HEK293 (cell line): ENCODE measurements at regions not wholly inside any gene's neighbourhood (a gene's known extent, or its start where the extent isn't known, plus 50 kb on each side); places are given as distances from the start of the nearest gene placed in this dataset.

Experiments used
- CTCF ChIA-PET: fragments of 350-600 bp; formaldehyde crosslinking; extraction: SDS; loops from one replicate; lab custom pipeline; 2021; ENCODE audit warnings: antibody characterized with exemption; lab: Yijun Ruan, JAX
- POLR2A ChIA-PET: fragments of 300-600 bp; formaldehyde crosslinking; extraction: SDS; loops from one replicate; lab custom pipeline; 2020; ENCODE audit warnings: antibody characterized with exemption, inconsistent platforms; lab: Yijun Ruan, JAX
- H3K27ac ChIP-seq: fragments of 200-500 bp; sonication (Bioruptor generic); 2 replicates; pipeline ENCODE4 v1.5.1; 2014; ENCODE audit warnings: low read depth, low read length, control low read depth, inconsistent platforms; ENCODE audit errors: extremely low read depth
- H3K36me3 ChIP-seq, 2 experiments: fragments of 200-500 bp in 1 of 2; sonication (Bioruptor generic) in 1 of 2; 1 replicate in 1 of 2; 2 replicates in 1 of 2; pipeline ENCODE4 v1.5.1; 2014 to 2017; ENCODE audit warnings: inconsistent platforms in 2 of 2, low read length in 2 of 2; ENCODE audit not compliant: control insufficient read depth in 2 of 2, insufficient read depth in 1 of 2
- H3K4me1 ChIP-seq: fragments of 200-500 bp; sonication (Bioruptor generic); 2 replicates; pipeline ENCODE4 v1.5.1; 2014; ENCODE audit warnings: mild to moderate bottlenecking, low read length, inconsistent platforms; ENCODE audit not compliant: control insufficient read depth, insufficient read depth
- H3K4me3 ChIP-seq: 2 replicates; pipeline ENCODE4 v1.5.1; 2011; ENCODE audit warnings: low read depth, mild to moderate bottlenecking, control low read depth, low read length, moderate library complexity
- H3K9me3 ChIP-seq: fragments of 200-500 bp; sonication (Bioruptor generic); 2 replicates; pipeline ENCODE4 v1.5.1; 2014; ENCODE audit warnings: low read depth, low read length, inconsistent platforms; ENCODE audit not compliant: control insufficient read depth, insufficient read depth
- AEBP2 ChIP-seq: fragments of 450-650 bp; formaldehyde crosslinking; IDR thresholded peaks from 2 replicates; pipeline ENCODE4 v1.5.1; 2016; ENCODE audit warnings: missing biosample characterization, missing genetic modification characterization, borderline replicate concordance
- BCL11A ChIP-seq: fragments of 450-650 bp; formaldehyde crosslinking; IDR thresholded peaks from 2 replicates; pipeline ENCODE4 v1.5.1; 2016; ENCODE audit warnings: low read depth, missing biosample characterization, missing genetic modification characterization
- ELK4 ChIP-seq: IDR thresholded peaks from 2 replicates; pipeline ENCODE4 v1.6.1; 2011; ENCODE audit warnings: mild to moderate bottlenecking, low read depth, low read length, borderline replicate concordance
- GFI1B ChIP-seq: fragments of 450-650 bp; formaldehyde crosslinking; IDR thresholded peaks from 2 replicates; pipeline ENCODE4 v1.5.1; 2016; ENCODE audit warnings: missing biosample characterization, missing genetic modification characterization
- GLIS2 ChIP-seq: fragments of 450-650 bp; formaldehyde crosslinking; IDR thresholded peaks from 2 replicates; pipeline ENCODE4 v1.5.1; 2016; ENCODE audit warnings: missing biosample characterization, missing genetic modification characterization
- OSR2 ChIP-seq: fragments of 450-650 bp; formaldehyde crosslinking; IDR thresholded peaks from 2 replicates; pipeline ENCODE4 v1.5.1; 2016; ENCODE audit warnings: missing biosample characterization, missing genetic modification characterization
- PRDM1 ChIP-seq: fragments of 450-650 bp; formaldehyde crosslinking; IDR thresholded peaks from 2 replicates; pipeline ENCODE4; 2016; ENCODE audit warnings: missing biosample characterization, missing genetic modification characterization
- PRDM10 ChIP-seq: fragments of 450-650 bp; formaldehyde crosslinking; IDR thresholded peaks from 2 replicates; pipeline ENCODE4 v1.5.1; 2016; ENCODE audit warnings: missing biosample characterization, missing genetic modification characterization
- SP3 ChIP-seq: fragments of 450-650 bp; formaldehyde crosslinking; IDR thresholded peaks from 2 replicates; pipeline ENCODE4 v1.5.1; 2016; ENCODE audit warnings: missing biosample characterization, missing genetic modification characterization
- ZBTB20 ChIP-seq: fragments of 450-650 bp; formaldehyde crosslinking; IDR thresholded peaks from 2 replicates; pipeline ENCODE4 v1.5.1; 2016; ENCODE audit warnings: missing biosample characterization, missing genetic modification characterization
- ZFHX2 ChIP-seq: fragments of 450-650 bp; formaldehyde crosslinking; conservative IDR thresholded peaks from 2 replicates; pipeline ENCODE4 v1.5.1; 2016; ENCODE audit warnings: missing biosample characterization, missing genetic modification characterization
- ZIC2 ChIP-seq: fragments of 450-650 bp; formaldehyde crosslinking; IDR thresholded peaks from 2 replicates; pipeline ENCODE4 v1.5.1; 2016; ENCODE audit warnings: missing biosample characterization, missing genetic modification characterization
- ZNF157 ChIP-seq: fragments of 450-650 bp; formaldehyde crosslinking; IDR thresholded peaks from 2 replicates; pipeline ENCODE4 v1.5.1; 2016; ENCODE audit warnings: missing biosample characterization, missing genetic modification characterization
- ZNF18 ChIP-seq: fragments of 450-650 bp; formaldehyde crosslinking; IDR thresholded peaks from 2 replicates; pipeline ENCODE4 v1.5.1; 2016; ENCODE audit warnings: missing biosample characterization, missing genetic modification characterization
- ZNF19 ChIP-seq: fragments of 450-650 bp; formaldehyde crosslinking; IDR thresholded peaks from 2 replicates; pipeline ENCODE4; 2016; ENCODE audit warnings: missing biosample characterization, missing genetic modification characterization, low read depth
- ZNF214 ChIP-seq: fragments of 450-650 bp; formaldehyde crosslinking; IDR thresholded peaks from 2 replicates; pipeline ENCODE4 v1.5.1; 2017; ENCODE audit warnings: missing biosample characterization, mild to moderate bottlenecking, missing genetic modification characterization, borderline replicate concordance
- ZNF26 ChIP-seq: fragments of 450-650 bp; formaldehyde crosslinking; IDR thresholded peaks from 2 replicates; pipeline ENCODE4 v1.5.1; 2016; ENCODE audit warnings: missing biosample characterization, missing genetic modification characterization
- ZNF37A ChIP-seq: fragments of 450-650 bp; IDR thresholded peaks from 2 replicates; pipeline ENCODE4 v1.5.1; 2018; ENCODE audit warnings: missing biosample characterization, missing genetic modification characterization
- ZNF521 ChIP-seq: fragments of 450-650 bp; formaldehyde crosslinking; IDR thresholded peaks from 2 replicates; pipeline ENCODE4 v1.5.1; 2017; ENCODE audit warnings: missing biosample characterization, mild to moderate bottlenecking, missing genetic modification characterization
- ZNF560 ChIP-seq: fragments of 450-650 bp; formaldehyde crosslinking; IDR thresholded peaks from 2 replicates; pipeline ENCODE4 v1.5.1; 2017; ENCODE audit warnings: missing biosample characterization, missing genetic modification characterization, borderline replicate concordance
- ZNF561 ChIP-seq: fragments of 450-650 bp; IDR thresholded peaks from 2 replicates; pipeline ENCODE4 v1.5.1; 2018; ENCODE audit warnings: missing biosample characterization, missing genetic modification characterization, borderline replicate concordance
- ZNF596 ChIP-seq: fragments of 450-650 bp; IDR thresholded peaks from 2 replicates; pipeline ENCODE4 v1.5.0; 2018; ENCODE audit warnings: missing biosample characterization, mild to moderate bottlenecking, missing genetic modification characterization, moderate library complexity
- ZNF629 ChIP-seq: fragments of 450-650 bp; formaldehyde crosslinking; IDR thresholded peaks from 2 replicates; pipeline ENCODE4 v1.5.1; 2017; ENCODE audit warnings: missing biosample characterization, missing genetic modification characterization

- no peak for TF ChIP-seq ZNF37A (tag by site-specific recombination)
- TF ChIP-seq, all 188 proteins: peak for 0
- Histone ChIP-seq H3K36me3 (no peaks in the 10 kb centered on the region), H3K4me3 (no peak overlapping the region), H3K4me1 (no peaks in the 10 kb centered on the region), H3K27ac (no peak overlapping the region), H3K9me3 (no peaks in the 10 kb centered on the region)
- POLR2A ChIA-PET, result no interaction called here
- CTCF ChIA-PET, result interaction anchor here (0.8 to 1.6 kb wide), 3 partner anchors 9 to 40 kb away, joined by 3 to 5 read pairs (median 4); no protein-coding TSS in a partner anchor
Observed at GRCh38 chr6:93047033-93047432, 372.3 kb downstream of the EPHA7 start.

- TF ChIP-seq SP3 (tag by site-specific recombination), result no peak
- TF ChIP-seq ZBTB20 (tag by site-specific recombination), result no peak
- TF ChIP-seq ZNF561 (tag by site-specific recombination), result no peak
- no peak for TF ChIP-seq PRDM1 (tag by site-specific recombination)
- no peak for TF ChIP-seq GFI1B (tag by site-specific recombination)
- no peak for TF ChIP-seq ZNF157 (tag by site-specific recombination)
- TF ChIP-seq ZNF560 (tag by site-specific recombination), result no peak
- no peak for TF ChIP-seq ZNF629 (tag by site-specific recombination)
- no peak for TF ChIP-seq AEBP2 (tag by site-specific recombination)
- no peak for TF ChIP-seq BCL11A (tag by site-specific recombination)
- TF ChIP-seq ZNF521 (tag by site-specific recombination), result no peak
- no peak for TF ChIP-seq ZNF18 (tag by site-specific recombination)
- TF ChIP-seq OSR2, result no peak
Observed at GRCh38 chr6:93045156-93045555, 374.2 kb downstream of the EPHA7 start.

GRCh38 chr6:93040375-93040774 is 379.0 kb downstream of the EPHA7 start:
- Histone ChIP-seq H3K4me1 (no peaks in the 10 kb centered on the region), H3K36me3 (no peaks in the 10 kb centered on the region), H3K9me3 (no peaks in the 10 kb centered on the region), H3K27ac (no peak overlapping the region), H3K4me3 (no peak overlapping the region)
- POLR2A ChIA-PET, result no interaction called here
- CTCF ChIA-PET, result interaction anchor here (0.6 kb wide), 1 partner anchor 27 kb away, joined by 3 read pairs; no protein-coding TSS in a partner anchor
- no peak for TF ChIP-seq ZNF561 (tag by site-specific recombination)
- TF ChIP-seq GLIS2 (tag by site-specific recombination), result no peak
- no peak for TF ChIP-seq ZNF214 (tag by site-specific recombination)
- TF ChIP-seq ZIC2, result no peak
- TF ChIP-seq ZNF26 (tag by site-specific recombination), result no peak
- no peak for TF ChIP-seq ZNF19 (tag by site-specific recombination)
- no peak for TF ChIP-seq ELK4
- no peak for TF ChIP-seq ZFHX2 (tag by site-specific recombination)
- TF ChIP-seq ZNF596 (tag by site-specific recombination), result no peak
- TF ChIP-seq PRDM10, result no peak

More at GRCh38 chr6:93045156-93045555, 374.2 kb downstream of the EPHA7 start:
- Histone ChIP-seq H3K4me1 (no peaks in the 10 kb centered on the region), H3K4me3 (no peak overlapping the region), H3K9me3 (no peaks in the 10 kb centered on the region), H3K36me3 (no peaks in the 10 kb centered on the region), H3K27ac (no peak overlapping the region)
- POLR2A ChIA-PET, result no interaction called here
- CTCF ChIA-PET, result interaction anchor here (0.6 to 0.8 kb wide), 4 partner anchors 9 to 257 kb away, joined by 3 to 5 read pairs (median 4); no protein-coding TSS in a partner anchor
